GM12878 (cell line): ENCODE measurements at regions not wholly inside any gene's neighbourhood (a gene's known extent, or its start where the extent isn't known, plus 50 kb on each side); places are given as distances from the start of the nearest gene placed in this dataset.

Source experiments
- ATAC-seq: fragments of 200-7000 bp; cut with Tn5 transposase; 3 replicates; pipeline ENCODE4 v1.9.1; 2020; ENCODE audit warnings: mild to moderate bottlenecking, moderate library complexity
- BruUV-seq: library from RNA; stranded (reverse); fragments of 400-500 nt; replicated peaks from 2 replicates; lab custom pipeline; 2021; lab: Mats Ljungman, UMichigan
- CTCF ChIA-PET: fragments of 300-600 bp; sonication (Branson Sonifier 250); formaldehyde crosslinking; extraction: SDS; loops from one replicate; lab custom pipeline; 2021; ENCODE audit warnings: inconsistent platforms; lab: Yijun Ruan, JAX
- POLR2A ChIA-PET: fragments of 350-600 bp; formaldehyde crosslinking; extraction: SDS; loops from one replicate; lab custom pipeline; 2021; ENCODE audit warnings: inconsistent platforms; lab: Charles Lee
- RAD21 ChIA-PET: fragments of 300-600 bp; sonication (Branson Sonifier 250); formaldehyde crosslinking; loops from one replicate; lab custom pipeline; 2023; ENCODE audit warnings: antibody characterized with exemption; ENCODE audit not compliant: unreplicated experiment; lab: Charles Lee
- SMC1A ChIA-PET: fragments of 300-600 bp; sonication (Branson Sonifier 250); formaldehyde crosslinking; loops from one replicate; lab custom pipeline; 2023; ENCODE audit not compliant: unreplicated experiment, uncharacterized antibody; lab: Charles Lee
- DNase-seq: peaks from one replicate; pipeline ENCODE4 v3.0.0-alpha.2; 2011; ENCODE audit warnings: low read depth, low spot score
- FAIRE-seq: peaks from 3 replicates; lab custom pipeline; 2011; peaks lifted over from hg19 to GRCh38; lab: Jason Lieb, UNC
- H2AFZ ChIP-seq: 2 replicates; pipeline ENCODE4 v1.6.0; 2011; ENCODE audit warnings: low read depth, low read length, control low read depth; ENCODE audit not compliant: control insufficient read depth
- H3K27ac ChIP-seq: 2 replicates; pipeline ENCODE4 v1.5.1; 2011; ENCODE audit warnings: control low read depth; ENCODE audit not compliant: control insufficient read depth, insufficient read depth
- H3K27me3 ChIP-seq, 2 experiments: replicated peaks in 1 of 2; 2 replicates each; pipeline versions ENCODE4 v1.6.0 to v1.6.1; 2011; ENCODE audit warnings: low read length in 1 of 2; ENCODE audit not compliant: control insufficient read depth in 2 of 2, insufficient read depth in 2 of 2
- H3K36me3 ChIP-seq, 2 experiments: 2 replicates each; pipeline ENCODE4 v1.5.1; 2011; ENCODE audit warnings: low read length in 1 of 2; ENCODE audit not compliant: control insufficient read depth in 2 of 2, insufficient read depth in 2 of 2
- H3K4me1 ChIP-seq: 2 replicates; pipeline ENCODE4 v1.6.1; 2011; ENCODE audit warnings: mild to moderate bottlenecking, low read length, moderate library complexity, mixed read lengths; ENCODE audit not compliant: control insufficient read depth, insufficient read depth
- H3K4me2 ChIP-seq: 2 replicates; pipeline ENCODE4 v1.6.0; 2011; ENCODE audit warnings: control low read depth; ENCODE audit not compliant: control insufficient read depth, insufficient read depth
- H3K4me3 ChIP-seq: fragments of 200-600 bp; sonication (generic); 2 replicates; pipeline ENCODE4 v1.5.1; 2016
- H3K79me2 ChIP-seq: 2 replicates; pipeline ENCODE4 v1.6.0; 2011; ENCODE audit warnings: low read length; ENCODE audit not compliant: control insufficient read depth, insufficient read depth
- H3K9ac ChIP-seq: 2 replicates; pipeline ENCODE4 v1.8.0; 2011; ENCODE audit warnings: low read length, control low read depth, mixed read lengths; ENCODE audit not compliant: control insufficient read depth, insufficient read depth
- H3K9me3 ChIP-seq: replicated peaks from 3 replicates; pipeline ENCODE4 v1.5.1; 2011; ENCODE audit warnings: mild to moderate bottlenecking, low read length; ENCODE audit not compliant: control insufficient read depth, insufficient read depth
- H4K20me1 ChIP-seq: 2 replicates; pipeline ENCODE4 v1.6.0; 2011; ENCODE audit not compliant: control insufficient read depth, insufficient read depth
- BCLAF1 ChIP-seq: fragments of 450-650 bp; IDR thresholded peaks from 2 replicates; pipeline ENCODE4 v1.6.1; 2017; ENCODE audit warnings: antibody characterized with exemption, mild to moderate bottlenecking, moderate library complexity
- NFXL1 ChIP-seq: fragments of 450-650 bp; IDR thresholded peaks from 2 replicates; pipeline ENCODE4 v1.6.1; 2017; ENCODE audit warnings: antibody characterized with exemption, mild to moderate bottlenecking, borderline replicate concordance
- PML ChIP-seq: IDR thresholded peaks from 2 replicates; pipeline ENCODE4 v1.6.1; 2012; ENCODE audit warnings: low read length, inconsistent platforms
- RAD21 ChIP-seq: IDR thresholded peaks from 2 replicates; pipeline ENCODE4 v1.6.1; 2011; ENCODE audit warnings: mild to moderate bottlenecking, low read depth, low read length, moderate library complexity; ENCODE audit not compliant: insufficient read depth
- SMAD1 ChIP-seq: fragments of 450-650 bp; IDR thresholded peaks from 2 replicates; pipeline ENCODE4 v1.6.1; 2018; ENCODE audit warnings: mild to moderate bottlenecking, low read depth; ENCODE audit not compliant: partially characterized antibody
- SUPT20H ChIP-seq: IDR thresholded peaks from 2 replicates; pipeline ENCODE4 v1.6.1; 2011; ENCODE audit warnings: low read depth, mild to moderate bottlenecking, low read length, moderate library complexity, borderline replicate concordance; ENCODE audit not compliant: control insufficient read depth
- ZNF207 ChIP-seq: fragments of 450-650 bp; IDR thresholded peaks from 2 replicates; pipeline ENCODE4 v1.6.1; 2014; ENCODE audit warnings: antibody characterized with exemption, mild to moderate bottlenecking, borderline replicate concordance
- WGBS: methylation state at CpG from one replicate; pipeline ENCODE4 v1.1.6; 2016; ENCODE audit warnings: low lambda C conversion rate; ENCODE audit not compliant: insufficient replicate concordance, insufficient coverage; ENCODE audit errors: missing lambda C conversion rate; 5-methylcytosine and 5-hydroxymethylcytosine counted together
- in situ Hi-C: fragments of 300-500 bp; cut with MboI; formaldehyde crosslinking; loops from 9 replicates; pipeline ENCODE4 v1.14.3; 2018; ENCODE audit warnings: mixed read lengths
- intact Hi-C: fragments of 100-400 bp; cut with micrococcal nuclease; formaldehyde crosslinking; loops from one replicate; pipeline ENCODE4 v1.14.2; 2022; ENCODE audit not compliant: unreplicated experiment
- TF ChIP-seq, protein P1 (sequence below): fragments of 450-650 bp; formaldehyde crosslinking; IDR thresholded peaks from 2 replicates; pipeline ENCODE4 v1.5.0; 2022; ENCODE audit warnings: mild to moderate bottlenecking, missing genetic modification characterization
- TF ChIP-seq, protein P2 (sequence below): fragments of 450-650 bp; IDR thresholded peaks from 2 replicates; pipeline ENCODE4 v1.6.1; 2017; ENCODE audit warnings: mild to moderate bottlenecking

DNA sequence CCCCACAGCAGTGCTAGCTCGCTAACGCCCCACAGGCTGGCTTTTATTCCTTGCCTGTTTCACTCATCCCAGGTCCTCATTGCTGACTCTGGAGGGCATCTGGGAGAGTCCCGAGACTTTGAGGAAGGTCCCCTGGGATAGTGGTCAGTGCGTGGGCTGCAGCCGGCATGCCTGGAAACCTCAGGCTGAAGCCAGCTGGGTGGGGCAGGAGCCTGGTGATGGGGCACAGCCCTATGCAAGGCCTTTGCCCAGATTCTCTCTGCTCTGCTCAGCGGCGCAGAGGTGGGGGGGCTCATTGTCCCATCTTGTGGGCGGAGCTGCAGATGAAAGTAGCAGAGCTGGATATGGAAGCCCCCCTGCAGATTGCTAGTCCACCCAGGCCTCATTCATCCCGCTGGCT lies 55.7 kb upstream of the SMAD6 start:
- H3K79me2 ChIP-seq = no peaks in the 10 kb centered on the region
- no peak overlapping the region for H3K9ac ChIP-seq
- H3K27me3 ChIP-seq = no peaks in the 10 kb centered on the region; a peak in 1 of 4 replicates
- ChIA-PET CTCF (interaction anchor here (0.7 to 1.6 kb wide), 4 partner anchors 19 to 313 kb away, joined by 3 to 5 read pairs (median 3); no protein-coding TSS in a partner anchor), SMC1A (no interaction called here), POLR2A (no interaction called here), RAD21 (no interaction called here)
- BruUV-seq = no TSS peak
- ATAC-seq (no peak), DNase-seq (no peak), FAIRE-seq (no peak)
- H3K36me3 ChIP-seq = no peaks in the 10 kb centered on the region
- H3K4me2 ChIP-seq = no peak overlapping the region
- in situ Hi-C loops (no loop called here), intact Hi-C loops (no loop called here)
- no peak overlapping the region for H2AFZ ChIP-seq
- no peak overlapping the region for H3K4me3 ChIP-seq
- no peaks in the 10 kb centered on the region for H3K9me3 ChIP-seq
- H3K27ac ChIP-seq = no peak overlapping the region
- TF ChIP-seq NFXL1 = no peak
- WGBS = 30% methylated on average over 9 of the region's 9 CpGs
- H4K20me1 ChIP-seq = no peaks in the 10 kb centered on the region; the same call in 1 of the 2 replicates
- H3K4me1 ChIP-seq = no peaks in the 10 kb centered on the region

DNA sequence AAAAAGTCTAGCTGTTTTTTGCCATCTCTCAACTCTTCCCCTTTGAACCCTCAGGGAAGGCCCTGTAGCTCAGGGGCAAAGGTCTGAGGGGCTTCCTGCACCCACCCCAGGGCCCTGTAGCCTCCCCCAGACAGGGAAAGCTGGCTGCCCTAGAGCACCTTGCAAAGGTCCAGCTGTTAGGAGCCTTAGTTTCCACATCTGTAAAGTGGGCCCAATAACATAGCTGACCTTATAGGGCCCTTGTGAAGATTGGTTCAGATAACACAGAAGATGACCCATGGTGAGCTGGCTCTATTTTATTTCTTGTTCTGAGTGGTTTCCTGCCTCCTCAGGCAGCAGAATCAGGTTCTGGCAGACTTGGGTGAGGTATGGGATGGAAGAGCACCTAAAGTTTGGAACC lies 55.2 kb upstream of the SMAD6 start:
- Histone ChIP-seq H3K79me2 (no peaks in the 10 kb centered on the region), H3K4me1 (no peaks in the 10 kb centered on the region), H3K27me3 (no peaks in the 10 kb centered on the region; a peak in 1 of 4 replicates), H3K4me2 (no peak overlapping the region), H4K20me1 (no peaks in the 10 kb centered on the region; the same call in 1 of the 2 replicates), H2AFZ (no peak overlapping the region), H3K9me3 (no peaks in the 10 kb centered on the region), H3K36me3 (no peaks in the 10 kb centered on the region), H3K9ac (no peak overlapping the region), H3K27ac (no peak overlapping the region), H3K4me3 (no peak overlapping the region)
- RAD21 ChIA-PET = no interaction called here
- FAIRE-seq (no peak), ATAC-seq (no peak), DNase-seq (no peak)
- no peak for TF ChIP-seq SUPT20H
- TF ChIP-seq BCLAF1 = no peak
- no peak for TF ChIP-seq ZNF207
- TF ChIP-seq PML = no peak
- no peak for TF ChIP-seq SMAD1
- TF ChIP-seq, protein P1, sequence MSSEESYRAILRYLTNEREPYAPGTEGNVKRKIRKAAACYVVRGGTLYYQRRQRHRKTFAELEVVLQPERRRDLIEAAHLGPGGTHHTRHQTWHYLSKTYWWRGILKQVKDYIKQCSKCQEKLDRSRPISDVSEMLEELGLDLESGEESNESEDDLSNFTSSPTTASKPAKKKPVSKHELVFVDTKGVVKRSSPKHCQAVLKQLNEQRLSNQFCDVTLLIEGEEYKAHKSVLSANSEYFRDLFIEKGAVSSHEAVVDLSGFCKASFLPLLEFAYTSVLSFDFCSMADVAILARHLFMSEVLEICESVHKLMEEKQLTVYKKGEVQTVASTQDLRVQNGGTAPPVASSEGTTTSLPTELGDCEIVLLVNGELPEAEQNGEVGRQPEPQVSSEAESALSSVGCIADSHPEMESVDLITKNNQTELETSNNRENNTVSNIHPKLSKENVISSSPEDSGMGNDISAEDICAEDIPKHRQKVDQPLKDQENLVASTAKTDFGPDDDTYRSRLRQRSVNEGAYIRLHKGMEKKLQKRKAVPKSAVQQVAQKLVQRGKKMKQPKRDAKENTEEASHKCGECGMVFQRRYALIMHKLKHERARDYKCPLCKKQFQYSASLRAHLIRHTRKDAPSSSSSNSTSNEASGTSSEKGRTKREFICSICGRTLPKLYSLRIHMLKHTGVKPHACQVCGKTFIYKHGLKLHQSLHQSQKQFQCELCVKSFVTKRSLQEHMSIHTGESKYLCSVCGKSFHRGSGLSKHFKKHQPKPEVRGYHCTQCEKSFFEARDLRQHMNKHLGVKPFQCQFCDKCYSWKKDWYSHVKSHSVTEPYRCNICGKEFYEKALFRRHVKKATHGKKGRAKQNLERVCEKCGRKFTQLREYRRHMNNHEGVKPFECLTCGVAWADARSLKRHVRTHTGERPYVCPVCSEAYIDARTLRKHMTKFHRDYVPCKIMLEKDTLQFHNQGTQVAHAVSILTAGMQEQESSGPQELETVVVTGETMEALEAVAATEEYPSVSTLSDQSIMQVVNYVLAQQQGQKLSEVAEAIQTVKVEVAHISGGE (CRISPR knock-in tag) = no peak
- no peak for TF ChIP-seq RAD21
- TF ChIP-seq, protein P2, sequence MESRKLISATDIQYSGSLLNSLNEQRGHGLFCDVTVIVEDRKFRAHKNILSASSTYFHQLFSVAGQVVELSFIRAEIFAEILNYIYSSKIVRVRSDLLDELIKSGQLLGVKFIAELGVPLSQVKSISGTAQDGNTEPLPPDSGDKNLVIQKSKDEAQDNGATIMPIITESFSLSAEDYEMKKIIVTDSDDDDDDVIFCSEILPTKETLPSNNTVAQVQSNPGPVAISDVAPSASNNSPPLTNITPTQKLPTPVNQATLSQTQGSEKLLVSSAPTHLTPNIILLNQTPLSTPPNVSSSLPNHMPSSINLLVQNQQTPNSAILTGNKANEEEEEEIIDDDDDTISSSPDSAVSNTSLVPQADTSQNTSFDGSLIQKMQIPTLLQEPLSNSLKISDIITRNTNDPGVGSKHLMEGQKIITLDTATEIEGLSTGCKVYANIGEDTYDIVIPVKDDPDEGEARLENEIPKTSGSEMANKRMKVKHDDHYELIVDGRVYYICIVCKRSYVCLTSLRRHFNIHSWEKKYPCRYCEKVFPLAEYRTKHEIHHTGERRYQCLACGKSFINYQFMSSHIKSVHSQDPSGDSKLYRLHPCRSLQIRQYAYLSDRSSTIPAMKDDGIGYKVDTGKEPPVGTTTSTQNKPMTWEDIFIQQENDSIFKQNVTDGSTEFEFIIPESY = no peak
- no TSS peak for BruUV-seq
- POLR2A ChIA-PET = no interaction called here
- CTCF ChIA-PET = interaction anchor here (0.6 to 1.6 kb wide), 4 partner anchors 19 to 312 kb away, joined by 3 to 5 read pairs (median 3); no protein-coding TSS in a partner anchor
- in situ Hi-C loops = no loop called here
- intact Hi-C loops = no loop called here
- SMC1A ChIA-PET = no interaction called here
